ENCODE measurements at regions not wholly inside any gene's neighbourhood (a gene's known extent, or its start where the extent isn't known, plus 50 kb on each side); places are given as distances from the start of the nearest gene placed in this dataset.

DNA sequence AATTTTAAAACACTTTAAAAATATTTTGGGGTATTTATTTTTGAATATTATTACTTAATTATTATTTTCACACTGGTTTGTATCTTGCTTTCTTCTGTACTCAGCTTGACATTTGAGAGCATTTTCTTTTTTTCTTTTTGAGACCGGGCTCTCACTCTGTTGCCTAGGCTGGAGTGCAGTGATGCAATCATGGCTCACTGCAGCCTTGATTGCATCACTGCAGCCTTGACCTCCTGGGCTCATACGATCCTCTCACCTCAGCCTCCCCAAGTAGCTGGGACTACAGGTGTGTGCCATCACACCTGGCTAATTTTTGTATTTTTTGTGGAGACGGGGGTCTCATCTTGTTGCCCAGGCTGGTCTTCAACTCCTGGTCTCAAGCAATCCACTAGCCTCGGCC, 79.9 kb upstream of the DLX2 start:
- no peaks in the 10 kb centered on the region for H3K36me3 Mint-ChIP-seq (ENCODE audit: low read depth)
- peaks cover 6% of the 10 kb centered on the region for H3K4me1 Mint-ChIP-seq (ENCODE audit: low read depth)

DNA sequence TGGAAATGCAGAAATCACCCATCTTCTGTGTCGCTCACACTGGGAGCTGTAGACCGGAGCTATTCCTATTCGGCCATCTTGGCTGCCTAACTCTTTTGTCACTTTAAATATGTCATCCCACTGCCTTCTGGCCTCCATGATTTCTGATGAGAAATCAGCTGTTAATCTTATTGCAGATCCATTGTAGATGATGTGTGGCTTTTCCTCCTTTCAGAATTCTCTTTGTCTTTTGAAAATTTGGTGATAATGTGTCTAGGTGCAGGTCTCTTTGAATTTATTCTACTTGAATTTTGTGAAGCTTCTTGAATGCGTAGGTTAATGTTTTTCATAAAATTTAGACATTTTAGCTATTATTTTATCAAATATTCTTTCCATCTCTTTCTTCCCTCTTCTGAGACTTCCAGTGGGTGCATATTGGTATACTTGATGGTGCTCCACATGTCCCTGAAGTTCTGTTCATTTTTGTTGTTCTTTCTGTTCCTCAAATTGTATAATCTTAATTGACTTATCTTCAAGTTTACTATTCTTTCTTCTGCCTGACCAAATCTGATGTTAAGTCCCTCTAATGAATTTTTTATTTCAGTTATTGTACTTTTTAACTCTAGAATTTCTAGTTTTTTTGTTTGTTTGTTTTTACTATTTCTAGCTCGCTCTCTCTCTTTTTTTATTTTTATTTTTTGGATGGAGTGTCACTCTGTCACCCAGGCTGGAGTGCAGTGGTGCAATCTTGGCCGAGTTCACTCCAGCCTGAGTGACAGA, 90.8 kb upstream of the DLX2 start:
- DNase-seq (ENCODE audit: low spot score), result no peak
- Mint-ChIP-seq H3K27me3 (ENCODE audit: low read depth) (no peaks in the 10 kb centered on the region), H3K4me1 (ENCODE audit: low read depth) (peaks cover 3% of the 10 kb centered on the region)

More for the DNA sequence above, 79.9 kb upstream of the DLX2 start:
- Mint-ChIP-seq H3K27me3 (ENCODE audit: low read depth) (peaks cover 6% of the 10 kb centered on the region), H3K9me3 (peaks cover 12% of the 10 kb centered on the region), H3K27ac (no peak overlapping the region), H3K4me3 (no peak overlapping the region)
- DNase-seq (ENCODE audit: low spot score), result no peak

DNA sequence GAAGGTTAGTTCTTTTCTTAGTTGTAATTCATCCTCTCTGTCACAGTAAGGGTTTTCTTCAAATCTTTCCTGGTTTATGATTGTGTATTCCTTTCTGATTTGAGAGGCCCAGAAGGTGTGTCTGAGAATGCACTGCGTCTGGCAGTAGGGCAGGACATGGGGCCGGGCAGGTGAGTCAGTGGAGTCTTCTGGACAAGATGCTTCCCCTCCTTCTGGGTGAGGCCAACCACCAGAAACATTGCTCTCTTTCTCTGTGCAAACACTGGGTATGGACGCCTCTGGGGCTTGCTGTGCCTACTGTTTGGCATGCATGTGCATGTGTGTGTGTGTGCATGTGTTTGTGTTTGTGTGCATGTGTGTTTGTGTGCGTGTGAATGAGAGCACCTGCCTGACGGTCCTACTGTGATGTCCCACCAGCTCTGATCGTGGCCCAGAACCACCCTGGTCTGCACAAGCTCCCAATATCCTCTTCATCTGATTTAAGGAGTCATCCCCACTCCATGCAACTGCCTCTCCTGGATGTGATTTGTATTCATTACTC, 93.2 kb upstream of the DLX2 start:
- Mint-ChIP-seq H3K27ac (no peak overlapping the region), H3K4me1 (ENCODE audit: low read depth) (peaks cover 3% of the 10 kb centered on the region), H3K27me3 (ENCODE audit: low read depth) (no peaks in the 10 kb centered on the region), H3K9me3 (peaks cover 41% of the 10 kb centered on the region), H3K36me3 (ENCODE audit: low read depth) (peaks cover 7% of the 10 kb centered on the region), H3K4me3 (no peak overlapping the region)
- DNase-seq (ENCODE audit: low spot score), result no peak

More for the DNA sequence above, 90.8 kb upstream of the DLX2 start:
- Mint-ChIP-seq H3K36me3 (ENCODE audit: low read depth) (peaks cover 7% of the 10 kb centered on the region), H3K9me3 (peaks cover 31% of the 10 kb centered on the region), H3K27ac (no peak overlapping the region), H3K4me3 (no peak overlapping the region)

DNA sequence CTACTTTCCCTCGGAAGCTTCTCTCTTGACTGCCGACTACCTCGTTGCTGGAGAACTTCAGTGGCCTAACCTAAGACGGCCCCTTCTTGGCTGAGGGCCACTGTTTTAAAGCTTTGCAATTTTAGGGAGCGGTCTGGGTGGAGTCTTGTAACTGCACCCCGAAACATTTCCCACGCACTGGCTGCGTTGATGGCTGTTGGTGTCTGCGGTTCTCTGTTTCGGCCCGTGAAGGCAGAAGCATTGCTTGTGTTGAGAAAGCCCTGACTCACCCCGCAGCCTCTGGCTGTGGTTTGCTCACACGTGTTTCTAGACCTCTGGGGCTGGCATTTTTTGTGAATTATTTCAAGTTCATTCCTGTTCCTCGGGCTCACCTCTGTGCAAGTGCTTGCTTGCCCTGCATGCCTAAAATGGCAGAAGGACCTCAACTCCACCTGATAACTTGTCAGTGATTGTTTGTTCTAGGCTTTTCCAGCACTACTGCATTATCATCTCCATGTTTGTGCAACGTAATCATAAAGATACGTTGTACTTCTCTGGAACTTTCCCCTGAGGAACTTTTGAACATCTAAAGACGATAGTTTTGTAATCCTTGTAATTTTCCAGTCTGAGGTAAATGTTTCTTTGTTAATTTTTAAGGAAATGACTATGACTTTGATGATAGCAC, 94.2 kb upstream of the DLX2 start:
- DNase-seq (ENCODE audit: low spot score), result no peak
- peaks cover 3% of the 10 kb centered on the region for H3K4me1 Mint-ChIP-seq (ENCODE audit: low read depth)
- H3K4me3 Mint-ChIP-seq, result no peak overlapping the region
- H3K36me3 Mint-ChIP-seq (ENCODE audit: low read depth), result peaks cover 7% of the 10 kb centered on the region
- H3K27ac Mint-ChIP-seq, result no peak overlapping the region
- H3K27me3 Mint-ChIP-seq (ENCODE audit: low read depth), result no peaks in the 10 kb centered on the region
- H3K9me3 Mint-ChIP-seq, result peaks cover 41% of the 10 kb centered on the region

DNA sequence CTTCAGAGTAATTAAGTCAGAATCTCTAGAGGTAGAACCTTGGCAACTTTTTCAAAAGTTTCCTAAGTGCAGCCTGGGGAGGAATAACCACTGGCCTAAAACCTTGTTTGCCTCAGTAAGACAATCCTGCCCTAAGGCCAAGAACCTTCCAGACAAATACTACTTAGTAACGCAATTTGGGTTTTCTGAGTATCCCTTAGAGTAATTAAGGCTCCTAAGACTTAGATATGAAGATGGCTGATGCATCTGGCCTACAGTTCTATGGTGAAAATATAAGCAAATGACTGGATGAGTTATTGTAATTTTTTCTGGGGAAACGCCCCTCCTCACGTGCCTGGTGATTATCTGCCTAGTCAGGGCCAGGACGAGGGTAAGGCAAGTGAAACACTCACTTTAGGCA, 95.7 kb upstream of the DLX2 start:
- Mint-ChIP-seq H3K27me3 (ENCODE audit: low read depth) (no peaks in the 10 kb centered on the region), H3K36me3 (ENCODE audit: low read depth) (peaks cover 6% of the 10 kb centered on the region), H3K27ac (no peak overlapping the region), H3K4me1 (ENCODE audit: low read depth) (peaks cover 3% of the 10 kb centered on the region), H3K9me3 (peaks cover 37% of the 10 kb centered on the region), H3K4me3 (no peak overlapping the region)
- DNase-seq (ENCODE audit: low spot score), result no peak

DNA sequence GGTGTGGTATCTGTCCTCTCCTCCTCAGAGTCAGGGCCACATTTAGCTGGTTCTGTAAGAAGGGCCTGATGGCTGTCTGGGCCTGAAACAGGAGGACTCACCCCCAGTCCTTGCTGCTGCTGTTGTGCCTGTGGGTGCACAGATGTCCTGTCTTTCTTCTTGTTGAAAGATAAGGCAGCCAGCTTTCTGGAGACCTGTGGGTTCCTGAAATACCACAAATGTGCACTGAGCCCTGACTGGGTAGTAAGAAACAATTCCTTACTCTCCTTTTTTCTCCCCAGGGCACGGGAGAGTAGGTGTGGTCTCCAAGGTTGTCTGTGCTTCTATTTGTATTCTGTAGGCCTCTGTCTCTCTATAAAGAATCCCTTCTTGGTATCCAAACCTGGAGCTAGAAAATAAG, 96.2 kb upstream of the DLX2 start:
- H3K27ac Mint-ChIP-seq, result no peak overlapping the region
- peaks cover 3% of the 10 kb centered on the region for H3K4me1 Mint-ChIP-seq (ENCODE audit: low read depth)
- no peaks in the 10 kb centered on the region for H3K27me3 Mint-ChIP-seq (ENCODE audit: low read depth)
- no peak for DNase-seq (ENCODE audit: low spot score)
- H3K36me3 Mint-ChIP-seq (ENCODE audit: low read depth), result peaks cover 2% of the 10 kb centered on the region
- no peak overlapping the region for H3K4me3 Mint-ChIP-seq
- peaks cover 32% of the 10 kb centered on the region for H3K9me3 Mint-ChIP-seq

DNA sequence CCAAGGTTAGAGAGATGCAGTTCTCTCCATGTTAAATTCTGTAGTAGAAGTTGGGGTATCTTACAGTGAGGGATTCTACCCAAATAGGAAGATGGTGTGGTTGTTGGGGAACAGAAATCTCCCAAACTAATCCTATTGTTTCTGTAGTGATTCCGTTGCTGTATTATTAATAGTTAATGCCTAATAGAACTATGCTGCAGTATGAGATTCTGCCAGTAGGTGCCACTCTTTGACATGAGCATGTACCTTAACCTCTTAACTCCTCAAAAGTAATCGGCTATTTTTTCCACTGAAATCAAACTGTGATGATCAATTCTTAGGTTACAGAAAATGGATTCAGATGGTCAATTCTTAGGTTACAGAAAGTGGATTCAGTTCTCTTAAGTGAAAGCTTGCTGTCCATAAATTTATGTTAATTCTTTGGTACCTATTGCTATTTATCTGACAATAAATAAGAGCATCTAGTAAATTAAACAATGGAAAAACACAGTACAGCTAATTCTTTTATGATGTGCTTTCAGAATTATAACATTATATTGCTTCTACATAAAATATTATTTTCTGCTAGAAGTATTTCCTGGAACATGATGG, 97.9 kb upstream of the DLX2 start:
- H3K27ac Mint-ChIP-seq, result no peak overlapping the region
- peaks cover 3% of the 10 kb centered on the region for H3K4me1 Mint-ChIP-seq (ENCODE audit: low read depth)
- H3K27me3 Mint-ChIP-seq (ENCODE audit: low read depth), result peaks cover 2% of the 10 kb centered on the region
- no peak overlapping the region for H3K4me3 Mint-ChIP-seq
- DNase-seq (ENCODE audit: low spot score), result no peak
- H3K36me3 Mint-ChIP-seq (ENCODE audit: low read depth), result no peaks in the 10 kb centered on the region
- H3K9me3 Mint-ChIP-seq, result peaks cover 17% of the 10 kb centered on the region

DNA sequence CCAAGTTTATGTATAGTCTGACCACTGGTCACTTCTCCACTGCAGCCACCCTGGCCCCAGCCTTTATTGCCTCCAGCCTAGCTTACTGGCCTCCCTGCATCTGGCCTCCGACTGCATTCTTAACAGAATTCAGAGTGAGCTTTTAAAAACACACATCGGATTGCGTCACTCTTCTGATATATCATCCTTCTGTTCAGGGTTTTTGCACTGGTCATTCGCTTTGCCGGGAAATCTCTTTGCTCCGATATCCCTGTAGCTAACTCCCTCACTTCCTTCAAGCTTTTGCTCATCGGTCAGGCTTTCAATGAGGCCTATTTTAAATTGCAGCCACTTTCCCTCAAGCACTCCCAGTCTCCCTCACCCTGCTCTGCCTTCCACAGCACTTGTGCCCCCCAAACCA, 101.6 kb upstream of the DLX2 start:
- no peak overlapping the region for H3K4me3 Mint-ChIP-seq
- no peaks in the 10 kb centered on the region for H3K4me1 Mint-ChIP-seq (ENCODE audit: low read depth)
- H3K27me3 Mint-ChIP-seq (ENCODE audit: low read depth), result peaks cover 2% of the 10 kb centered on the region
- H3K9me3 Mint-ChIP-seq, result peaks cover 10% of the 10 kb centered on the region
- DNase-seq (ENCODE audit: low spot score), result no peak
- no peak overlapping the region for H3K27ac Mint-ChIP-seq
- H3K36me3 Mint-ChIP-seq (ENCODE audit: low read depth), result no peaks in the 10 kb centered on the region

DNA sequence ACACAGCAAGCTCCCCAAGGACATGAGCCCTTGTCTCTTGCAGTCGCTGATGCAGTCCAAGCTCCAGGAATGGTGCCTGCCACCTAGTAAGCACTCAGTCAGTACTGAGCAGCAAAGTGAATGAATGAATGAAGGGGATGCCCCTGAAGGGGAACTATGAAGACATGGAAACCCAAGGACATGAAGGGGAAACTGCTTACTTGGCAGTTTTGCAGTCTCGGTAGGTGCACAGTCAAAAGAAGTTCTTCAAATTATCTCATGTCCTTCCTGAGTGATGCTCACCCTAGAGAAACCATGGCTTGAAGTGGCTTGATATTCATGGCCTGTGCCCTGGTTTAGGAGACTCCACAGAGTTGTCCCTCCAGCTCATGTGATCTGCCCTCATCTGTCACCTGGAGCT, 102.1 kb upstream of the DLX2 start:
- Mint-ChIP-seq H3K27ac (no peak overlapping the region), H3K36me3 (ENCODE audit: low read depth) (no peaks in the 10 kb centered on the region), H3K4me1 (ENCODE audit: low read depth) (no peaks in the 10 kb centered on the region), H3K27me3 (ENCODE audit: low read depth) (peaks cover 4% of the 10 kb centered on the region), H3K9me3 (peaks cover 5% of the 10 kb centered on the region), H3K4me3 (no peak overlapping the region)
- DNase-seq (ENCODE audit: low spot score), result no peak

DNA sequence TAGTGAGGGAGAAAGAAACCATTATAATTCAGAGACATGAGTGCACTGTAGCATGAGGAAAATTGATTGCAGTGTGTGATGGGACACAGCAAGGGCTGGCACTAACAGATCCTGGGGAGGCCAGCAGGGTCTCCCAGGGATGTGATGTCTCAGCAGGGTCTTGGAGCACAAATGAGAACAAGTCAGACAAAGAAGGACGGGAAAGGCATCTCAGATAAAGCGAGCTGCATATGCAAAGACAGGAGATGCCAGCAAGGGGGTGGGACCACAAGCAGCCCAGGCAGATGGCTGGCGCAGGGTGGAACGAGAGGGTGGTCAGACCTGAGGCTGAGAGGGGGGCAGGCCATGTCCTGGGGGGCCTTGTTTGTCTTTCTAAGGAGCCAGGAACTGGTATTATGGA, 102.6 kb upstream of the DLX2 start:
- Mint-ChIP-seq H3K9me3 (peaks cover under 1% of the 10 kb centered on the region), H3K36me3 (ENCODE audit: low read depth) (no peaks in the 10 kb centered on the region), H3K27me3 (ENCODE audit: low read depth) (peaks cover 4% of the 10 kb centered on the region), H3K4me3 (no peak overlapping the region), H3K4me1 (ENCODE audit: low read depth) (no peaks in the 10 kb centered on the region), H3K27ac (no peak overlapping the region)
- no peak for DNase-seq (ENCODE audit: low spot score)

DNA sequence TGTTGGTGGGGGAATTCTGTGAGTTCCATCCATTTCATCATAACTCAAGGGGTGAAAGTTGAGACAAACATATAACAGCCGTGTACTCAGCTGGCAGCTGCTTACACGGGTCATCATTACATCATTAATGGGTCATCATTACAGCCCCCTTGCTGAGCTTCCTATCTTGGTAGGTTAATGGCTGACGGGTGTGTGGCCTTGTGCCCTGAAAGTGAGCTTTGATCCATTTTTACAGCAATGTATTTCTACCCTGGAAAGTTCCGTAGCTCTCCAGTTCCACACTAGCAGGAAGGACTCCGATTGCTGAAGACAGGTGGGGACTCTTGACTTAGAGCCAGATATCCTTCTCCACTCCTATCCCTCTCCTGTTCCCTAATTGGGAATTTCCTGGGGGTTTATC, 105.2 kb upstream of the DLX2 start:
- no peaks in the 10 kb centered on the region for H3K36me3 Mint-ChIP-seq (ENCODE audit: low read depth)
- no peaks in the 10 kb centered on the region for H3K4me1 Mint-ChIP-seq (ENCODE audit: low read depth)
- H3K27ac Mint-ChIP-seq, result no peak overlapping the region
- no peak overlapping the region for H3K4me3 Mint-ChIP-seq
- no peaks in the 10 kb centered on the region for H3K9me3 Mint-ChIP-seq
- no peak for DNase-seq (ENCODE audit: low spot score)
- peaks cover 4% of the 10 kb centered on the region for H3K27me3 Mint-ChIP-seq (ENCODE audit: low read depth)

DNA sequence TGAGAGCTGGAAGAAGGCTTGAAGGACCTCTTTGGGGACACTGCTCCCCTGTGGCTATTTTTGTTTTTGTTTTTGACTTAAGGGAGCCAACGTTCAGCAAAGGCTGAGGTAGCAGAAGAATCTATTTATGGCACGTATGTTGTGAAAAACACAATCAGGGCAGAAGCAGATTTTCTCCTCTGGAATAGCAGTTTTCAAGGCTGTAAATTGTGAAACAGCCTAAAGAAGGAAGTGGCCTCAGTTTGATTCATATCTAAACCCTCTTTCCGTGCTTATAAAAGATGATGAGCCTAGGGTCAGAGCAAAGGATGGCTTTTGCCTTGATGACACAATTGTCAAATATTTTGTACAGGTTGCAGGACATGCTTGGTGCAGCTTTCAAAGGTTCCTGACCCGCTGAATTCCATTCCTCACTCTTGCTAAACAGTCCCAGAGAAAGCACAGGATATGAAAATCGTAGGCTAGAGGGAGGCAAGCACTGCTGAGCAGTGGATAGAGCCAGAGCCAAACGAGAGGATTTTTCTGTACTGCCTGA, 106.2 kb upstream of the DLX2 start:
- Mint-ChIP-seq H3K4me1 (ENCODE audit: low read depth) (no peaks in the 10 kb centered on the region), H3K36me3 (ENCODE audit: low read depth) (no peaks in the 10 kb centered on the region), H3K27me3 (ENCODE audit: low read depth) (peaks cover 4% of the 10 kb centered on the region), H3K9me3 (no peaks in the 10 kb centered on the region), H3K4me3 (no peak overlapping the region), H3K27ac (no peak overlapping the region)
- DNase-seq (ENCODE audit: low spot score), result no peak

DNA sequence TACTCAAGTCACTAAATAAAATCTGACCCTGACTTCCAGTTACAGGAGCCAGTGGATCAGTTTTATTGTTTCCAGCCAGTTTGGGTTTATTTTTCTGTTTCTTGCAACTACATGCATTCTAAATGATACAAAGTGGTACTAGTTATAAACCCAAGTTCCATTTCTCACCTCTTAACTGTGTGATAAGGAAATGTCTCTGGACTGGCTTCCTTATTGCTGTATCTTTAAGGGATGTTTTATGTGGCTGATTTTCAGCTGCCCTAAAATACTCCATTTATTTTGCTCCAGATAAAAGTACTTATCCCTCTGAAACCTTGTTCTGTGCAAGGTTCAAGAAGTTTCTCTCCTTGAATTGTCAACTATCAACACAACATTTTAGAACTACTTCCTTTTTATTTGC, 107.9 kb upstream of the DLX2 start:
- Mint-ChIP-seq H3K27ac (no peak overlapping the region), H3K27me3 (ENCODE audit: low read depth) (peaks cover 2% of the 10 kb centered on the region), H3K4me1 (ENCODE audit: low read depth) (no peaks in the 10 kb centered on the region), H3K9me3 (no peaks in the 10 kb centered on the region), H3K4me3 (no peak overlapping the region), H3K36me3 (ENCODE audit: low read depth) (no peaks in the 10 kb centered on the region)
- no peak for DNase-seq (ENCODE audit: low spot score)

DNA sequence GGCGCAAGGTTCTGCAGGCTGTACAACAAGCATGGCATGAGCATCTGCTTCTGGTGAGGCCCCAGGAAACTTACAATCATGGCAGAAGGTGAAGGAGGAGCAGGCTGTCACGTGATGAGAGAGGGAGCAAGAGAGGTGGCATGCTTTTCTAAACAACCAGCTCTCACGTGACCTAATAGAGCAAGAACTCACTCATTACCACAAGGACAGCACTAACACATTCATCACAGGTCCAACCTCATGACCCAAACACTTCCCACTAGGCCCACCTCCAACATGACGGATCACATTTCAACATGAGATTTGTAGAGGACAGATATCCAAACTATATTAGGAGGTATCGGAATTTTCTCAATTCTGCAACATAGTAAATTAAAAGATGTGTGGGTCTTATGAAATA, 108.8 kb upstream of the DLX2 start:
- Mint-ChIP-seq H3K36me3 (ENCODE audit: low read depth) (no peaks in the 10 kb centered on the region), H3K9me3 (no peaks in the 10 kb centered on the region), H3K27me3 (ENCODE audit: low read depth) (peaks cover 2% of the 10 kb centered on the region), H3K27ac (no peak overlapping the region), H3K4me1 (ENCODE audit: low read depth) (no peaks in the 10 kb centered on the region), H3K4me3 (no peak overlapping the region)
- DNase-seq (ENCODE audit: low spot score), result no peak
